ENCODE measurements at regions not wholly inside any gene's neighbourhood (a gene's known extent, or its start where the extent isn't known, plus 50 kb on each side); places are given as distances from the start of the nearest gene placed in this dataset.

DNA sequence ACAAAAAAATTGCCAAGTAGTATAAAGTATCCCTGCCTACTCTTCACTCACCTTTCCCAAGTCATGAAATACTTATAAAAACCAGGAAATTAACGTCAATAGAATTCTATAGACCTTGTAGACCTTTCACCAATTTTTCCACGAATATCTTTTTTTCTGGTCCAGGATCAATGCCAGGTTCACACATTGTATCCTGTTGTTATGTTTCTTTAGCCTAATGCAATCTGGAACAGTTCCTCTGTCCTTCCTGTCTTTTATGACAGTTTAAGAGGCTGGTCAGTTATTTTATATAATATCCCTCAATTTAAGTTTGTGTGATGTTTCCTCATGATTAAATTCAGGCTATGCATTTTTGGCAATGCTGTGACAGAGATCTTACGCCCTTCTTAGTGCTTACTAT is 63.2 kb upstream of the MAGI1 start:
- Histone ChIP-seq H3K27ac (ENCODE audit: low read length) (no peak overlapping the region), H2AFZ (ENCODE audit: low read depth, low read length) (no peak overlapping the region), H3K4me3 (ENCODE audit: low read length) (no peak overlapping the region), H3K36me3 (ENCODE audit: insufficient read depth, low read length) (no peaks in the 10 kb centered on the region), H3K4me2 (ENCODE audit: low read length) (no peak overlapping the region), H3K79me2 (replicated peaks; ENCODE audit: insufficient read depth, low read length) (no peaks in the 10 kb centered on the region), H3F3A (ENCODE audit: insufficient read depth, low read length, poor library complexity, severe bottlenecking) (no peaks in the 10 kb centered on the region), H3K9me3 (ENCODE audit: low read length) (no peaks in the 10 kb centered on the region), H3K27me3 (ENCODE audit: insufficient read depth, low read depth, low read length) (no peaks in the 10 kb centered on the region), H4K20me1 (ENCODE audit: insufficient read depth) (no peaks in the 10 kb centered on the region), H3K9ac (ENCODE audit: low read length) (no peak overlapping the region), H3K9me2 (ENCODE audit: insufficient read depth, low read length) (no peaks in the 10 kb centered on the region)
- no peak for TF ChIP-seq EP300 (conservative IDR thresholded peaks at IDR 0.05; ENCODE audit: poor library complexity, severe bottlenecking)
- TF ChIP-seq, protein P1, sequence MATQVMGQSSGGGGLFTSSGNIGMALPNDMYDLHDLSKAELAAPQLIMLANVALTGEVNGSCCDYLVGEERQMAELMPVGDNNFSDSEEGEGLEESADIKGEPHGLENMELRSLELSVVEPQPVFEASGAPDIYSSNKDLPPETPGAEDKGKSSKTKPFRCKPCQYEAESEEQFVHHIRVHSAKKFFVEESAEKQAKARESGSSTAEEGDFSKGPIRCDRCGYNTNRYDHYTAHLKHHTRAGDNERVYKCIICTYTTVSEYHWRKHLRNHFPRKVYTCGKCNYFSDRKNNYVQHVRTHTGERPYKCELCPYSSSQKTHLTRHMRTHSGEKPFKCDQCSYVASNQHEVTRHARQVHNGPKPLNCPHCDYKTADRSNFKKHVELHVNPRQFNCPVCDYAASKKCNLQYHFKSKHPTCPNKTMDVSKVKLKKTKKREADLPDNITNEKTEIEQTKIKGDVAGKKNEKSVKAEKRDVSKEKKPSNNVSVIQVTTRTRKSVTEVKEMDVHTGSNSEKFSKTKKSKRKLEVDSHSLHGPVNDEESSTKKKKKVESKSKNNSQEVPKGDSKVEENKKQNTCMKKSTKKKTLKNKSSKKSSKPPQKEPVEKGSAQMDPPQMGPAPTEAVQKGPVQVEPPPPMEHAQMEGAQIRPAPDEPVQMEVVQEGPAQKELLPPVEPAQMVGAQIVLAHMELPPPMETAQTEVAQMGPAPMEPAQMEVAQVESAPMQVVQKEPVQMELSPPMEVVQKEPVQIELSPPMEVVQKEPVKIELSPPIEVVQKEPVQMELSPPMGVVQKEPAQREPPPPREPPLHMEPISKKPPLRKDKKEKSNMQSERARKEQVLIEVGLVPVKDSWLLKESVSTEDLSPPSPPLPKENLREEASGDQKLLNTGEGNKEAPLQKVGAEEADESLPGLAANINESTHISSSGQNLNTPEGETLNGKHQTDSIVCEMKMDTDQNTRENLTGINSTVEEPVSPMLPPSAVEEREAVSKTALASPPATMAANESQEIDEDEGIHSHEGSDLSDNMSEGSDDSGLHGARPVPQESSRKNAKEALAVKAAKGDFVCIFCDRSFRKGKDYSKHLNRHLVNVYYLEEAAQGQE (IDR thresholded peaks at IDR 0.05; ENCODE audit: borderline replicate concordance), result no peak
- no peak for TF ChIP-seq RAD21 (conservative IDR thresholded peaks at IDR 0.05)
- TF ChIP-seq, protein P2, sequence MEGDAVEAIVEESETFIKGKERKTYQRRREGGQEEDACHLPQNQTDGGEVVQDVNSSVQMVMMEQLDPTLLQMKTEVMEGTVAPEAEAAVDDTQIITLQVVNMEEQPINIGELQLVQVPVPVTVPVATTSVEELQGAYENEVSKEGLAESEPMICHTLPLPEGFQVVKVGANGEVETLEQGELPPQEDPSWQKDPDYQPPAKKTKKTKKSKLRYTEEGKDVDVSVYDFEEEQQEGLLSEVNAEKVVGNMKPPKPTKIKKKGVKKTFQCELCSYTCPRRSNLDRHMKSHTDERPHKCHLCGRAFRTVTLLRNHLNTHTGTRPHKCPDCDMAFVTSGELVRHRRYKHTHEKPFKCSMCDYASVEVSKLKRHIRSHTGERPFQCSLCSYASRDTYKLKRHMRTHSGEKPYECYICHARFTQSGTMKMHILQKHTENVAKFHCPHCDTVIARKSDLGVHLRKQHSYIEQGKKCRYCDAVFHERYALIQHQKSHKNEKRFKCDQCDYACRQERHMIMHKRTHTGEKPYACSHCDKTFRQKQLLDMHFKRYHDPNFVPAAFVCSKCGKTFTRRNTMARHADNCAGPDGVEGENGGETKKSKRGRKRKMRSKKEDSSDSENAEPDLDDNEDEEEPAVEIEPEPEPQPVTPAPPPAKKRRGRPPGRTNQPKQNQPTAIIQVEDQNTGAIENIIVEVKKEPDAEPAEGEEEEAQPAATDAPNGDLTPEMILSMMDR (IDR thresholded peaks at IDR 0.05; ENCODE audit: poor library complexity, severe bottlenecking), result no peak
- no peak for TF ChIP-seq MXI1 (conservative IDR thresholded peaks at IDR 0.05; ENCODE audit: poor library complexity, severe bottlenecking)

DNA sequence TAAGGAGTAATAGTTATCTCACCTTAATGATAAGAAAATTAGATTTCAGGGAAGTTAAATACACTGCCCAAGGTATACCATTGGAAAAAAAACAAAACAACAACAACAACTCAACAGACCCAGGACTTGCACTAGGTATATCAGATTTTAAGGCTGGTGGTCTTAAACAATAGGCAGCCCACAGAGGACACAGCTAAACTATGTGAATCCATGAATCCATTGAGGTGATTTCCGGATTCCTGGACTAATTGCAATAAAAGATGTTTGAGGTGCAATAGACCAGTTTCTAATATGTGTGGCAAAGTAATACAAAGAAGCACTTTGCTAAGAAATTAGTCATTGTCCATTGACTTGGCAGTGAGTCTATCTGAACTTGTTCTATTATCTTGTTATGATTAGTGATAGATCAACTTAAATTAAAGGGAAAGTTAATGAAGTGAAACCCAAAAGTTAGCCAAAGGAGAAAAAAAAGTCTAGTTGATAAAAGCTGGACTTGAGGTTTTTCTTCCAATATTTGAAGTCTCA is 60.9 kb upstream of the MAGI1 start:
- Histone ChIP-seq H3F3A (ENCODE audit: insufficient read depth, low read length, poor library complexity, severe bottlenecking) (no peaks in the 10 kb centered on the region), H3K9ac (ENCODE audit: low read length) (no peak overlapping the region), H3K9me2 (ENCODE audit: insufficient read depth, low read length) (no peaks in the 10 kb centered on the region), H3K9me3 (ENCODE audit: low read length) (no peaks in the 10 kb centered on the region), H3K79me2 (replicated peaks; ENCODE audit: insufficient read depth, low read length) (no peaks in the 10 kb centered on the region), H3K27me3 (ENCODE audit: insufficient read depth, low read depth, low read length) (no peaks in the 10 kb centered on the region), H3K4me2 (ENCODE audit: low read length) (no peak overlapping the region), H4K20me1 (ENCODE audit: insufficient read depth) (no peaks in the 10 kb centered on the region), H3K27ac (ENCODE audit: low read length) (no peak overlapping the region), H3K4me3 (ENCODE audit: low read length) (no peak overlapping the region), H2AFZ (ENCODE audit: low read depth, low read length) (no peak overlapping the region), H3K36me3 (ENCODE audit: insufficient read depth, low read length) (no peaks in the 10 kb centered on the region)
- TF ChIP-seq, protein P1 (IDR thresholded peaks at IDR 0.05; ENCODE audit: borderline replicate concordance), result no peak
- TF ChIP-seq TAF1 (IDR thresholded peaks at IDR 0.05; ENCODE audit: low read depth) (no peak), POLR2AphosphoS5 (IDR thresholded peaks at IDR 0.05) (no peak), EZH2 (IDR thresholded peaks at IDR 0.05; ENCODE audit: borderline replicate concordance, insufficient read depth, low read length, poor library complexity, severe bottlenecking) (no peak), RAD21 (conservative IDR thresholded peaks at IDR 0.05) (no peak), EP300 (conservative IDR thresholded peaks at IDR 0.05; ENCODE audit: poor library complexity, severe bottlenecking) (no peak), MXI1 (conservative IDR thresholded peaks at IDR 0.05; ENCODE audit: poor library complexity, severe bottlenecking) (no peak), SMC3 (conservative IDR thresholded peaks at IDR 0.05; ENCODE audit: poor library complexity) (no peak)
- TF ChIP-seq, protein P2 (IDR thresholded peaks at IDR 0.05; ENCODE audit: poor library complexity, severe bottlenecking), result no peak

Data from neural cell (in vitro differentiated cells).